ENCODE measurements at regions not wholly inside any gene's neighbourhood (a gene's known extent, or its start where the extent isn't known, plus 50 kb on each side); places are given as distances from the start of the nearest gene placed in this dataset.

DNA sequence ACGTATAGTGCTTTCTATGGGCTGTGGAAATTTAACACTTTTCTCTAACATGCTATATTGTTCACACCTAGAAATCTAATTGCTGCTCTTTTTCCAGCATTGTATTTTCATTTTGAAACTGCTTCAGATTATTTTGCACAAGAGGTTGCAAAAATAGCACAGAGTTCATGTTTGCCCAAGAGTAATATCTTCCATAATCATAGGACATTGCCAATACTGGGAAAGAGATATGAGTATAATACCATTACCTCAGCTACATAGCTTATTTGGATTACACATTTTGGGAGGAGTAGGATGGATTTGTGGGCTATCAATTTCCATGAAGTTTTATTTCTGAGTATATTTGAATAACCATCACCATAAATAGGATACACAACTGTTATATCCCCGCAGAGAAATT is 717.1 kb downstream of the CDH9 start:
- TF ChIP-seq, protein P1, sequence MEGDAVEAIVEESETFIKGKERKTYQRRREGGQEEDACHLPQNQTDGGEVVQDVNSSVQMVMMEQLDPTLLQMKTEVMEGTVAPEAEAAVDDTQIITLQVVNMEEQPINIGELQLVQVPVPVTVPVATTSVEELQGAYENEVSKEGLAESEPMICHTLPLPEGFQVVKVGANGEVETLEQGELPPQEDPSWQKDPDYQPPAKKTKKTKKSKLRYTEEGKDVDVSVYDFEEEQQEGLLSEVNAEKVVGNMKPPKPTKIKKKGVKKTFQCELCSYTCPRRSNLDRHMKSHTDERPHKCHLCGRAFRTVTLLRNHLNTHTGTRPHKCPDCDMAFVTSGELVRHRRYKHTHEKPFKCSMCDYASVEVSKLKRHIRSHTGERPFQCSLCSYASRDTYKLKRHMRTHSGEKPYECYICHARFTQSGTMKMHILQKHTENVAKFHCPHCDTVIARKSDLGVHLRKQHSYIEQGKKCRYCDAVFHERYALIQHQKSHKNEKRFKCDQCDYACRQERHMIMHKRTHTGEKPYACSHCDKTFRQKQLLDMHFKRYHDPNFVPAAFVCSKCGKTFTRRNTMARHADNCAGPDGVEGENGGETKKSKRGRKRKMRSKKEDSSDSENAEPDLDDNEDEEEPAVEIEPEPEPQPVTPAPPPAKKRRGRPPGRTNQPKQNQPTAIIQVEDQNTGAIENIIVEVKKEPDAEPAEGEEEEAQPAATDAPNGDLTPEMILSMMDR (IDR thresholded peaks at IDR 0.05 in 8 of 11, conservative IDR thresholded peaks at IDR 0.05 in 3 of 11), result no peak
- TF ChIP-seq POLR2AphosphoS5 (IDR thresholded peaks at IDR 0.05), result no peak

Measured in spleen (tissue), 7 donors.